H1 (cell line): ENCODE measurements at regions not wholly inside any gene's neighbourhood (a gene's known extent, or its start where the extent isn't known, plus 50 kb on each side); places are given as distances from the start of the nearest gene placed in this dataset.

ENCODE experiments used
- CTCF ChIA-PET: fragments of 300-600 bp; sonication (Branson Sonifier 250); formaldehyde crosslinking; loops from one replicate; lab custom pipeline; 2021; ENCODE audit not compliant: partially characterized antibody; lab: Charles Lee
- POLR2A ChIA-PET: fragments of 300-600 bp; sonication (Branson Sonifier 250); formaldehyde crosslinking; loops from one replicate; lab custom pipeline; 2021; ENCODE audit warnings: inconsistent platforms; ENCODE audit not compliant: partially characterized antibody; lab: Charles Lee
- DNase-seq, 2 experiments: peaks; one replicate each; pipeline versions ENCODE4 v3.0.0 to v3.0.0-alpha.2; 2010 to 2022; ENCODE audit warnings: low spot score in 2 of 2, low read depth in 1 of 2, mixed read lengths in 1 of 2
- FAIRE-seq: peaks from 2 replicates; lab custom pipeline; 2011; peaks lifted over from hg19 to GRCh38; lab: Jason Lieb, UNC
- H2AFZ ChIP-seq: 2 replicates; pipeline ENCODE4 v1.8.1; 2012; ENCODE audit warnings: low read length, inconsistent platforms
- H2AK5ac ChIP-seq: 2 replicates; pipeline ENCODE4 v1.6.1; 2013; ENCODE audit warnings: low read depth, low read length
- H2BK120ac ChIP-seq: replicated peaks from 2 replicates; pipeline ENCODE3; 2013; ENCODE audit warnings: low read depth, low read length, inconsistent platforms
- H2BK12ac ChIP-seq: 2 replicates; pipeline ENCODE4 v1.6.1; 2013; ENCODE audit warnings: low read depth, low read length
- H2BK15ac ChIP-seq: 2 replicates; pipeline ENCODE4 v1.6.1; 2013; ENCODE audit warnings: low read length
- H2BK20ac ChIP-seq: 2 replicates; pipeline ENCODE4 v1.6.1; 2013; ENCODE audit warnings: low read length
- H2BK5ac ChIP-seq: 2 replicates; pipeline ENCODE4 v1.6.1; 2013; ENCODE audit warnings: low read depth, low read length
- H3K14ac ChIP-seq: 2 replicates; pipeline ENCODE4 v1.6.1; 2013; ENCODE audit warnings: inconsistent platforms; ENCODE audit not compliant: insufficient read length
- H3K18ac ChIP-seq: 2 replicates; pipeline ENCODE4 v1.6.1; 2013; ENCODE audit warnings: low read length; ENCODE audit errors: extremely low read depth
- H3K23ac ChIP-seq: 2 replicates; pipeline ENCODE4 v1.6.1; 2013; ENCODE audit warnings: inconsistent platforms; ENCODE audit not compliant: insufficient read length
- H3K23me2 ChIP-seq: 2 replicates; pipeline ENCODE4 v1.6.1; 2013; ENCODE audit warnings: low read depth, low read length
- H3K27ac ChIP-seq: 2 replicates; pipeline ENCODE4 v1.6.1; 2011; ENCODE audit warnings: low read depth, low read length, inconsistent platforms
- H3K27me3 ChIP-seq, 4 experiments: replicated peaks in 1 of 4; 1 replicate in 1 of 4; 2 replicates in 3 of 4; pipeline versions ENCODE4 v1.6.1 to v1.8.1; 2011 to 2013; ENCODE audit warnings: low read length in 3 of 4, mild to moderate bottlenecking in 3 of 4, inconsistent platforms in 2 of 4, mixed read lengths in 2 of 4, moderate library complexity in 1 of 4; ENCODE audit not compliant: control insufficient read depth in 3 of 4, insufficient read depth in 3 of 4; ENCODE audit errors: extremely low read depth in 1 of 4
- H3K36me3 ChIP-seq, 4 experiments: 2 replicates each; pipeline versions ENCODE4 v1.6.1 to v1.8.1; 2011 to 2013; ENCODE audit warnings: mild to moderate bottlenecking in 4 of 4, low read length in 3 of 4, moderate library complexity in 2 of 4, control low read depth in 1 of 4, inconsistent platforms in 1 of 4; ENCODE audit not compliant: insufficient read depth in 4 of 4, control insufficient read depth in 2 of 4
- H3K4ac ChIP-seq: replicated peaks from 2 replicates; pipeline ENCODE3; 2013; ENCODE audit warnings: low read length, low read depth, mixed read lengths, inconsistent platforms; ENCODE audit not compliant: insufficient read length
- H3K4me1 ChIP-seq, 4 experiments: replicated peaks in 1 of 4; 1 replicate in 1 of 4; 2 replicates in 3 of 4; pipeline versions ENCODE4 v1.6.1 to v1.8.1; 2011 to 2013; ENCODE audit warnings: low read length in 3 of 4, inconsistent platforms in 2 of 4, mixed read lengths in 1 of 4; ENCODE audit not compliant: insufficient read depth in 4 of 4, control insufficient read depth in 3 of 4
- H3K4me2 ChIP-seq, 2 experiments: 2 replicates each; pipeline versions ENCODE4 v1.6.1 to v1.8.1; 2011 to 2013; ENCODE audit warnings: low read depth in 2 of 2, low read length in 2 of 2, control low read depth in 1 of 2, inconsistent platforms in 1 of 2, mild to moderate bottlenecking in 1 of 2; ENCODE audit not compliant: insufficient read depth in 1 of 2
- H3K4me3 ChIP-seq, 4 experiments: fragments of 200-600, 300-600 bp in 1 of 4; sonication (generic), shearing (Covaris generic), sonication (Bioruptor Twin) in 1 of 4; 2 replicates each; pipeline versions ENCODE4 v1.5.1 to v1.8.1; 2011 to 2016; ENCODE audit warnings: low read length in 4 of 4, low read depth in 3 of 4, control low read depth in 2 of 4, inconsistent platforms in 2 of 4, mild to moderate bottlenecking in 2 of 4, mixed read lengths in 1 of 4, moderate library complexity in 1 of 4; ENCODE audit not compliant: insufficient read depth in 2 of 4; ENCODE audit errors: extremely low read depth in 1 of 4
- H3K56ac ChIP-seq: replicated peaks from 2 replicates; pipeline ENCODE3; 2013; ENCODE audit warnings: low read depth, mild to moderate bottlenecking, mixed read lengths, low read length, inconsistent platforms; ENCODE audit not compliant: insufficient read length
- H3K79me1 ChIP-seq: 2 replicates; pipeline ENCODE4 v1.6.1; 2013; ENCODE audit warnings: low read depth, low read length, control low read depth
- H3K79me2 ChIP-seq, 2 experiments: 2 replicates each; pipeline versions ENCODE4 v1.6.1 to v1.8.1; 2012 to 2013; ENCODE audit warnings: low read length in 2 of 2, mild to moderate bottlenecking in 2 of 2, inconsistent platforms in 1 of 2; ENCODE audit not compliant: insufficient read depth in 2 of 2, control insufficient read depth in 1 of 2
- H3K9ac ChIP-seq, 4 experiments: replicated peaks in 1 of 4; 1 replicate in 1 of 4; 2 replicates in 3 of 4; pipeline versions ENCODE4 v1.6.1 to v1.8.1; 2011 to 2013; ENCODE audit warnings: low read depth in 3 of 4, low read length in 3 of 4, control low read depth in 2 of 4, mild to moderate bottlenecking in 2 of 4, moderate library complexity in 2 of 4, inconsistent platforms in 1 of 4; ENCODE audit errors: extremely low read depth in 1 of 4
- H3K9me3 ChIP-seq, 2 experiments: 2 replicates each; pipeline versions ENCODE4 v1.6.1 to v1.8.1; 2012 to 2013; ENCODE audit warnings: mild to moderate bottlenecking in 2 of 2, moderate library complexity in 2 of 2, control low read depth in 1 of 2, inconsistent platforms in 1 of 2, low read depth in 1 of 2, low read length in 1 of 2, mixed read lengths in 1 of 2; ENCODE audit not compliant: insufficient read depth in 2 of 2
- H4K20me1 ChIP-seq, 2 experiments: replicated peaks in 1 of 2; 2 replicates each; pipeline versions ENCODE3 to v1.8.1; 2011 to 2013; ENCODE audit warnings: inconsistent platforms in 2 of 2, low read length in 2 of 2, mild to moderate bottlenecking in 1 of 2; ENCODE audit not compliant: insufficient read depth in 2 of 2, control insufficient read depth in 1 of 2
- H4K5ac ChIP-seq: 2 replicates; pipeline ENCODE4 v1.6.1; 2013; ENCODE audit warnings: low read length, low read depth, mixed read lengths, inconsistent platforms; ENCODE audit not compliant: insufficient read length
- H4K8ac ChIP-seq: 2 replicates; pipeline ENCODE4 v1.8.0; 2013; ENCODE audit warnings: mild to moderate bottlenecking, moderate library complexity, low read length, inconsistent platforms; ENCODE audit not compliant: insufficient read depth; ENCODE audit errors: extremely low read depth
- H4K91ac ChIP-seq: replicated peaks from 2 replicates; pipeline ENCODE3; 2013; ENCODE audit warnings: low read length, mixed read lengths, inconsistent platforms; ENCODE audit not compliant: insufficient read length
- CBX5 ChIP-seq: fragments of 300-800, 300-1000 bp; sonication (generic); IDR thresholded peaks from 2 replicates; pipeline ENCODE4 v1.7.1; 2016; ENCODE audit warnings: antibody characterized with exemption, low read length, low read depth
- CBX8 ChIP-seq: fragments of 300-800, 300-1000 bp; sonication (generic); IDR thresholded peaks from 2 replicates; pipeline ENCODE4 v1.7.1; 2016; ENCODE audit warnings: low read depth, low read length, borderline replicate concordance
- CHD2 ChIP-seq: IDR thresholded peaks from 2 replicates; pipeline ENCODE4 v1.6.1; 2012; ENCODE audit warnings: low read length, improper control_type of control experiment
- EZH2 ChIP-seq: fragments of 200-600 bp; sonication (generic); IDR thresholded peaks from 2 replicates; pipeline ENCODE4 v1.7.1; 2012; ENCODE audit warnings: low read depth, mild to moderate bottlenecking, moderate library complexity, low read length, inconsistent platforms; ENCODE audit not compliant: severe bottlenecking
- HDAC2 ChIP-seq, 2 experiments: fragments of 300-600 bp in 1 of 2; sonication (generic) in 1 of 2; IDR thresholded peaks; 2 replicates each; pipeline ENCODE4 v1.6.1; 2011 to 2012; ENCODE audit warnings: low read depth in 2 of 2, low read length in 2 of 2, mild to moderate bottlenecking in 2 of 2, moderate library complexity in 2 of 2, borderline replicate concordance in 1 of 2, inconsistent platforms in 1 of 2
- POU5F1 ChIP-seq: IDR thresholded peaks from 2 replicates; pipeline ENCODE4 v1.6.1; 2011; ENCODE audit warnings: low read depth, mild to moderate bottlenecking, low read length, moderate library complexity
- RAD21 ChIP-seq, 2 experiments: IDR thresholded peaks in 1 of 2; conservative IDR thresholded peaks in 1 of 2; 2 replicates each; pipeline ENCODE4 v1.6.1; 2011; ENCODE audit warnings: low read depth in 2 of 2, low read length in 2 of 2, improper control_type of control experiment in 1 of 2, inconsistent platforms in 1 of 2, mild to moderate bottlenecking in 1 of 2, moderate library complexity in 1 of 2
- RBBP5 ChIP-seq: IDR thresholded peaks from 2 replicates; pipeline ENCODE4 v1.7.1; 2012; ENCODE audit warnings: low read depth, mild to moderate bottlenecking, inconsistent platforms, low read length, moderate library complexity, borderline replicate concordance
- SIX5 ChIP-seq: IDR thresholded peaks from 2 replicates; pipeline ENCODE4 v1.6.1; 2011; ENCODE audit warnings: mild to moderate bottlenecking, low read depth, low read length
- SUZ12 ChIP-seq: fragments of 200-600 bp; sonication (generic); IDR thresholded peaks from 2 replicates; pipeline ENCODE4 v1.6.1; 2012; ENCODE audit warnings: mild to moderate bottlenecking, inconsistent platforms, low read length, moderate library complexity, mixed read lengths
- TAF1 ChIP-seq: IDR thresholded peaks from 2 replicates; pipeline ENCODE4 v1.6.1; 2011; ENCODE audit warnings: mild to moderate bottlenecking, low read depth, low read length
- TCF12 ChIP-seq: IDR thresholded peaks from 2 replicates; pipeline ENCODE4 v1.6.1; 2011; ENCODE audit warnings: low read depth, mild to moderate bottlenecking, low read length
- YY1 ChIP-seq: IDR thresholded peaks from 2 replicates; pipeline ENCODE4 v1.6.1; 2011; ENCODE audit warnings: low read depth, mild to moderate bottlenecking, low read length
- WGBS, 2 experiments: shearing (Covaris generic) in 1 of 2; methylation state at CpG; one replicate each; pipeline versions ENCODE4 v1.1.6 to v1.1.7; 2013 to 2015; ENCODE audit warnings: low lambda C conversion rate in 2 of 2, mixed read lengths in 2 of 2, inconsistent platforms in 1 of 2, low coverage in 1 of 2, missing lambda C conversion rate in 1 of 2; ENCODE audit not compliant: insufficient replicate concordance in 2 of 2, insufficient coverage in 1 of 2, insufficient read length in 1 of 2; ENCODE audit errors: extremely low coverage in 1 of 2, missing lambda C conversion rate in 1 of 2; 5-methylcytosine and 5-hydroxymethylcytosine counted together
- TF ChIP-seq, protein P1 (sequence below): IDR thresholded peaks from 2 replicates; pipeline ENCODE4 v1.6.1; 2011; ENCODE audit warnings: low read length, improper control_type of control experiment

DNA sequence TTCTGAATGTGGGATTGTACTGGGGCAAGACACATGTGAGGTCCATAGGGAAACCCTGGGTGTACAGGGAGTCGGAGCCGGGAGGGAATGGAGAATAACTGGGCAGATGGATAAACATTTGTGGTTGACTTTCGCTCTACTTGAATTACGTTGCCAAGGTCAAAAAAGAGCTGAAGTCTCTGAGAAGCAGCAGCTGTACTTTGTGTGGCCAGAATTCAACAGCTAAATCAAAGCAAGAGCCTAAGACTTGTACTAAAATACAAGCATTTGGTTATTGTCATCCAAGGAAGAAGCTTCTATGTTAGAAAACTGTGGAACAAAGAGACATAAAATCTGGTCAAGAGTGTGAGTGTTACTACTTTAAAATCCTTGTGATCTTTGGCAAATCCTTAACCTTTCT is 457.2 kb downstream of the ARL4A start:
- Histone ChIP-seq H2AFZ (no peak overlapping the region), H4K8ac (no peak overlapping the region), H3K79me2 (no peaks in the 10 kb centered on the region), H3K4ac (no peak overlapping the region), H3K9me3 (no peaks in the 10 kb centered on the region), H3K4me3 (no peak overlapping the region), H4K91ac (no peak overlapping the region), H3K27me3 (no peaks in the 10 kb centered on the region), H3K23me2 (no peaks in the 10 kb centered on the region), H2BK120ac (no peak overlapping the region), H3K56ac (no peak overlapping the region), H3K9ac (no peak overlapping the region), H3K18ac (no peak overlapping the region), H4K20me1 (no peaks in the 10 kb centered on the region), H3K27ac (no peak overlapping the region), H3K79me1 (no peaks in the 10 kb centered on the region), H2AK5ac (no peak overlapping the region), H4K5ac (no peak overlapping the region), H2BK12ac (no peak overlapping the region), H2BK5ac (no peak overlapping the region), H3K14ac (no peak overlapping the region), H2BK15ac (no peak overlapping the region), H3K4me2 (no peak overlapping the region), H3K36me3 (no peaks in the 10 kb centered on the region), H2BK20ac (no peak overlapping the region), H3K23ac (no peak overlapping the region), H3K4me1 (no peaks in the 10 kb centered on the region)
- DNase-seq = no peak
- POLR2A ChIA-PET = interaction anchor here (0.8 kb wide), 1 partner anchor 9 kb away, joined by 3 read pairs; no protein-coding TSS in a partner anchor
- WGBS, 2 experiments = 93% methylated on average over 4 of the region's 4 CpGs; no CpG with 5 or more reads in 1 of the 2 experiments
- TF ChIP-seq CHD2 = no peak
- TF ChIP-seq TCF12 = no peak
- no peak for TF ChIP-seq RBBP5
- TF ChIP-seq TAF1 = no peak
- no peak for TF ChIP-seq CBX8
- TF ChIP-seq EZH2 = no peak
- no peak for TF ChIP-seq CBX5
- TF ChIP-seq YY1 = no peak
- TF ChIP-seq HDAC2 (IDR thresholded peaks at IDR 0.05; ENCODE audit: borderline replicate concordance in 1 of 2, low read depth in 2 of 2, low read length in 2 of 2) = no peak
- TF ChIP-seq SIX5 = no peak
- no peak for TF ChIP-seq SUZ12
- TF ChIP-seq, protein P1, sequence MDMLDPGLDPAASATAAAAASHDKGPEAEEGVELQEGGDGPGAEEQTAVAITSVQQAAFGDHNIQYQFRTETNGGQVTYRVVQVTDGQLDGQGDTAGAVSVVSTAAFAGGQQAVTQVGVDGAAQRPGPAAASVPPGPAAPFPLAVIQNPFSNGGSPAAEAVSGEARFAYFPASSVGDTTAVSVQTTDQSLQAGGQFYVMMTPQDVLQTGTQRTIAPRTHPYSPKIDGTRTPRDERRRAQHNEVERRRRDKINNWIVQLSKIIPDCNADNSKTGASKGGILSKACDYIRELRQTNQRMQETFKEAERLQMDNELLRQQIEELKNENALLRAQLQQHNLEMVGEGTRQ = no peak
- no peak for TF ChIP-seq RAD21 (IDR thresholded peaks at IDR 0.05 in 1 of 2, conservative IDR thresholded peaks at IDR 0.05 in 1 of 2; ENCODE audit: low read depth in 2 of 2, low read length in 2 of 2)
- TF ChIP-seq POU5F1 = no peak
- no peak for FAIRE-seq
- CTCF ChIA-PET = interaction anchor here (0.6 to 1.6 kb wide), 3 partner anchors 18 to 685 kb away, joined by 3 to 4 read pairs (median 3); no protein-coding TSS in a partner anchor
